HFFc6 (cell line): ENCODE measurements at regions not wholly inside any gene's neighbourhood (a gene's known extent, or its start where the extent isn't known, plus 50 kb on each side); places are given as distances from the start of the nearest gene placed in this dataset.

Experiments
- DNase-seq: peaks from one replicate; pipeline ENCODE4 v3.0.0-alpha.2; 2018
- H3K27ac Mint-ChIP-seq: 2 replicates; pipeline ENCODE4 v1.8.0; 2020; ENCODE audit warnings: mild to moderate bottlenecking, mixed read lengths
- H3K27me3 Mint-ChIP-seq: 2 replicates; pipeline ENCODE4 v1.8.0; 2021; ENCODE audit warnings: mild to moderate bottlenecking, moderate library complexity, mixed read lengths; ENCODE audit not compliant: insufficient read depth
- H3K36me3 Mint-ChIP-seq: 2 replicates; pipeline ENCODE4 v1.8.0; 2021; ENCODE audit warnings: low read depth, mixed read lengths
- H3K4me1 Mint-ChIP-seq: 2 replicates; pipeline ENCODE4 v1.8.0; 2020; ENCODE audit warnings: low read depth, mixed read lengths
- H3K4me3 Mint-ChIP-seq: 2 replicates; pipeline ENCODE4 v1.8.0; 2020; ENCODE audit warnings: mild to moderate bottlenecking, moderate library complexity, mixed read lengths
- H3K9me3 Mint-ChIP-seq: 2 replicates; pipeline ENCODE4 v1.8.0; 2020; ENCODE audit warnings: mild to moderate bottlenecking, mixed read lengths
- CTCF ChIP-seq: fragments of 200-600 bp; sonication (generic); IDR thresholded peaks from 2 replicates; pipeline ENCODE4 v1.5.0; 2021; ENCODE audit warnings: antibody characterized with exemption, mild to moderate bottlenecking

DNA sequence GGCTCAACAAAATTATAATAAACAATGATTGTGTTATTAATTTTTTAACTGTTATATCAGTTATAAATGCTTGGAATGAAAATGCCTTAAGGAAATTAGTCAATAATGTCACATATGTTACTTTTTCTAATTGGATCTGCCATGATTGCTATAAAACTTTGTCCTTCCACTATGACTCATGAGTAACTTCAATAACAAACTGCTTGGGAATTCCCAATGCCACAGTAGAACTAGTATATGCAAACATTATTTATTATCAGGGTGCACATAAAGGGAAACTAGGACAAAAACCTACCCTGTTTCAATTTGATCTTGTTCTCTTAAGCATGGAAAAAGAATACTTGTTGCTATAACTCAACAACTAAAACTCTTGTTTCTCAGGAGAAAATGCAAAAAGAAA lies 59.1 kb upstream of the PDC start:
- H3K36me3 Mint-ChIP-seq, result peaks cover 26% of the 10 kb centered on the region
- peaks cover 22% of the 10 kb centered on the region for H3K9me3 Mint-ChIP-seq
- no peak overlapping the region for H3K27ac Mint-ChIP-seq
- no peaks in the 10 kb centered on the region; the same call in 1 of the 2 replicates for H3K27me3 Mint-ChIP-seq
- H3K4me1 Mint-ChIP-seq, result peaks cover 20% of the 10 kb centered on the region
- no peak overlapping the region; the same call in 1 of the 2 replicates for H3K4me3 Mint-ChIP-seq
- no peak for TF ChIP-seq CTCF
- peak; percentile 24 for DNase-seq

DNA sequence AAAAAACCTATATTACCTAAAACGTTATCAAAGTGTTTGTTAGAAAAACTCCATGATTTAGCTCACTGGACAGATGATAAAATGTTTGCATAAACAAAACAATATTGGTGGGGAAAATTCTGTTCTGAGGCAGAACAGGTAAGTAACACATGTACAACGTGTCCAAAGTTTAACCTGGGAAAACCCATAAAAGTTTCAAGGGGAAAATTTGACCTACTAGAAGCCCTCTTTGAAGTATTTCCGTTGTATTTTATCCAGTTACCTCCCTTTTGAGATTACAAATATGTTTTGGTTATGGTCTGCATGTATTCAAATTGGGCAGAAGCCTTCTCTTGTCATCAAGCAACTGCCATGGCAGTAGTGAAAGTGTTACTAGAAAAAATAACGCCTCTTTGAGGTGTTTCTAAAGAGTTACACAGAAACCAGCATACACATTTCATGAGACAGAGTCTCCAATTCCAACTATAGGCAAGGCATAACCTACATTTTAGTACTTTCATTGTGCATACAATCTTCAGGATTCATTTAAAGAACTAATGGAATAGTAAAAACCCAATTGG lies 58.0 kb upstream of the PDC start:
- TF ChIP-seq CTCF, result no peak

GRCh38 chr1:186518395-186518794 lies 57.5 kb upstream of the PDC start:
- Mint-ChIP-seq H3K9me3 (peaks cover 14% of the 10 kb centered on the region), H3K4me1 (peaks cover 20% of the 10 kb centered on the region), H3K4me3 (no peak overlapping the region), H3K36me3 (peaks cover 14% of the 10 kb centered on the region), H3K27me3 (no peaks in the 10 kb centered on the region), H3K27ac (no peak overlapping the region)
- no peak for TF ChIP-seq CTCF
- no peak for DNase-seq

More for the DNA sequence above, 58.0 kb upstream of the PDC start:
- Mint-ChIP-seq H3K4me3 (no peak overlapping the region), H3K27ac (no peak overlapping the region), H3K27me3 (no peaks in the 10 kb centered on the region; the same call in 1 of the 2 replicates), H3K36me3 (peaks cover 18% of the 10 kb centered on the region), H3K4me1 (peaks cover 20% of the 10 kb centered on the region), H3K9me3 (peaks cover 19% of the 10 kb centered on the region)
- DNase-seq, result no peak

- DNase-seq, result no peak
- Mint-ChIP-seq H3K36me3 (peaks cover 13% of the 10 kb centered on the region; the same call in 1 of the 2 replicates), H3K27me3 (no peaks in the 10 kb centered on the region), H3K4me3 (no peak overlapping the region), H3K4me1 (peaks cover 13% of the 10 kb centered on the region), H3K27ac (no peak overlapping the region), H3K9me3 (0 out of 2 replicates have a peak, but pooled peaks cover 3% of the 10 kb centered on the region)
- TF ChIP-seq CTCF, result no peak
Measured at GRCh38 chr1:186514367-186514766, 53.5 kb upstream of the PDC start.

GRCh38 chr1:186513526-186513925 lies 52.6 kb upstream of the PDC start:
- Mint-ChIP-seq H3K27ac (no peak overlapping the region), H3K4me1 (peaks cover 12% of the 10 kb centered on the region; the same call in 1 of the 2 replicates), H3K9me3 (0 out of 2 replicates have a peak, but pooled peaks cover 4% of the 10 kb centered on the region), H3K36me3 (peaks cover 18% of the 10 kb centered on the region; the same call in 1 of the 2 replicates), H3K27me3 (no peaks in the 10 kb centered on the region), H3K4me3 (no peak overlapping the region)
- TF ChIP-seq CTCF, result no peak
- DNase-seq, result no peak
